HG03135 (cell line): ENCODE measurements at regions not wholly inside any gene's neighbourhood (a gene's known extent, or its start where the extent isn't known, plus 50 kb on each side); places are given as distances from the start of the nearest gene placed in this dataset.

Source experiments
- ATAC-seq: cut with Tn5 transposase; IDR thresholded peaks from one replicate; pipeline ENCODE4 v1.9.1; 2021; ENCODE audit warnings: mild to moderate bottlenecking, moderate library complexity; ENCODE audit not compliant: unreplicated experiment

- no peak for ATAC-seq
Measured at GRCh38 chr20:20888936-20889335, 176.5 kb upstream of the RALGAPA2 start.

GRCh38 chr20:20888266-20888656 is 175.8 kb upstream of the RALGAPA2 start:
- ATAC-seq = no peak

- ATAC-seq = no peak
Measured at GRCh38 chr20:20887593-20888265, 175.3 kb upstream of the RALGAPA2 start.

- no peak for ATAC-seq
Measured at GRCh38 chr20:20881808-20882207, 169.4 kb upstream of the RALGAPA2 start.

- ATAC-seq = no peak
Measured at GRCh38 chr20:20877079-20877478, 164.6 kb upstream of the RALGAPA2 start.

- ATAC-seq = no peak
Measured at GRCh38 chr20:20875716-20876115, 163.3 kb upstream of the RALGAPA2 start.

GRCh38 chr20:20872428-20872827 is 160.0 kb upstream of the RALGAPA2 start:
- no peak for ATAC-seq

GRCh38 chr20:20869161-20869775 is 156.8 kb upstream of the RALGAPA2 start:
- ATAC-seq = no peak

- no peak for ATAC-seq
Measured at GRCh38 chr20:20864351-20865096, 152.1 kb upstream of the RALGAPA2 start.

GRCh38 chr20:20860078-20860806 is 147.8 kb upstream of the RALGAPA2 start:
- peak; percentile 81 for ATAC-seq

GRCh38 chr20:20859510-20859909 is 147.1 kb upstream of the RALGAPA2 start:
- no peak for ATAC-seq

GRCh38 chr20:20856956-20857355 is 144.5 kb upstream of the RALGAPA2 start:
- ATAC-seq = no peak

- ATAC-seq = no peak
Measured at GRCh38 chr20:20856306-20856705, 143.9 kb upstream of the RALGAPA2 start.

GRCh38 chr20:20851385-20851784 is 138.9 kb upstream of the RALGAPA2 start:
- no peak for ATAC-seq

GRCh38 chr20:20850407-20850806 is 138.0 kb upstream of the RALGAPA2 start:
- no peak for ATAC-seq

- no peak for ATAC-seq
Measured at GRCh38 chr20:20849161-20849560, 136.7 kb upstream of the RALGAPA2 start.

GRCh38 chr20:20847814-20848213 is 135.4 kb upstream of the RALGAPA2 start:
- ATAC-seq = no peak

GRCh38 chr20:20843982-20844381 is 131.5 kb upstream of the RALGAPA2 start:
- ATAC-seq = no peak

- no peak for ATAC-seq
Measured at GRCh38 chr20:20839771-20840170, 127.3 kb upstream of the RALGAPA2 start.

- ATAC-seq = no peak
Measured at GRCh38 chr20:20837574-20838021, 125.2 kb upstream of the RALGAPA2 start.

- no peak for ATAC-seq
Measured at GRCh38 chr20:20836836-20837235, 124.4 kb upstream of the RALGAPA2 start.
